ENCODE measurements at regions not wholly inside any gene's neighbourhood (a gene's known extent, or its start where the extent isn't known, plus 50 kb on each side); places are given as distances from the start of the nearest gene placed in this dataset.

GRCh38 chr3:84666468-84666867 lies 292.3 kb upstream of the CADM2 start:
- Histone ChIP-seq H3K27ac (ENCODE audit: control insufficient read depth, insufficient read depth, low read length) (no peak overlapping the region), H3K9me3 (ENCODE audit: control insufficient read depth, low read depth, low read length) (no peaks in the 10 kb centered on the region), H2AFZ (ENCODE audit: control insufficient read depth, low read length) (no peak overlapping the region), H3K4me1 (ENCODE audit: control insufficient read depth, extremely low read depth, insufficient read depth, low read length) (no peaks in the 10 kb centered on the region), H3K9me1 (ENCODE audit: control insufficient read depth, extremely low read depth, insufficient read depth, low read length) (no peaks in the 10 kb centered on the region), H3K79me2 (ENCODE audit: control insufficient read depth, insufficient read depth, low read length) (no peaks in the 10 kb centered on the region), H3K27me3 (ENCODE audit: control insufficient read depth, extremely low read depth, insufficient read depth, low read length) (no peaks in the 10 kb centered on the region), H3K36me3 (ENCODE audit: control insufficient read depth in 2 of 2, extremely low read depth in 1 of 2, insufficient read depth in 2 of 2, low read length in 2 of 2) (no peaks in the 10 kb centered on the region), H3K9ac (ENCODE audit: control insufficient read depth, extremely low read depth, insufficient read depth, low read length) (no peak overlapping the region), H4K20me1 (ENCODE audit: control insufficient read depth, extremely low read depth, insufficient read depth, low read length) (no peaks in the 10 kb centered on the region), H3K4me3 (ENCODE audit: control insufficient read depth in 2 of 3, extremely low read depth in 1 of 3, insufficient read depth in 2 of 3, low read depth in 1 of 3, low read length in 3 of 3) (no peak overlapping the region), H3K4me2 (ENCODE audit: control insufficient read depth, extremely low read depth, insufficient read depth, low read depth, low read length) (no peak overlapping the region)
- FAIRE-seq (no peak), DNase-seq (ENCODE audit: low read depth, low spot score) (no peak)
- dilution Hi-C loops (cut with MboI; ENCODE audit: extremely low pct_ligation_motif_present, low sequenced_read_pairs) = no loop called here
- TF ChIP-seq CTCF (optimal IDR thresholded peaks at IDR 0.05 in 1 of 3, IDR thresholded peaks at IDR 0.05 in 1 of 3, conservative IDR thresholded peaks at IDR 0.05 in 1 of 3; ENCODE audit: extremely low read depth in 1 of 3, insufficient read depth in 2 of 3, low read length in 3 of 3) (no peak), EZH2 (IDR thresholded peaks at IDR 0.05; ENCODE audit: low read length) (no peak)

GRCh38 chr3:84679211-84679610 lies 279.6 kb upstream of the CADM2 start:
- TF ChIP-seq EZH2 (IDR thresholded peaks at IDR 0.05; ENCODE audit: low read length) (no peak), CTCF (optimal IDR thresholded peaks at IDR 0.05 in 1 of 3, IDR thresholded peaks at IDR 0.05 in 1 of 3, conservative IDR thresholded peaks at IDR 0.05 in 1 of 3; ENCODE audit: extremely low read depth in 1 of 3, insufficient read depth in 2 of 3, low read length in 3 of 3) (no peak)
- Histone ChIP-seq H3K4me3 (ENCODE audit: control insufficient read depth in 2 of 3, extremely low read depth in 1 of 3, insufficient read depth in 2 of 3, low read depth in 1 of 3, low read length in 3 of 3) (no peak overlapping the region), H3K9ac (ENCODE audit: control insufficient read depth, extremely low read depth, insufficient read depth, low read length) (no peak overlapping the region), H3K27ac (ENCODE audit: control insufficient read depth, insufficient read depth, low read length) (no peak overlapping the region), H3K4me2 (ENCODE audit: control insufficient read depth, extremely low read depth, insufficient read depth, low read depth, low read length) (no peak overlapping the region), H3K9me1 (ENCODE audit: control insufficient read depth, extremely low read depth, insufficient read depth, low read length) (no peaks in the 10 kb centered on the region), H3K4me1 (ENCODE audit: control insufficient read depth, extremely low read depth, insufficient read depth, low read length) (no peaks in the 10 kb centered on the region), H3K79me2 (ENCODE audit: control insufficient read depth, insufficient read depth, low read length) (no peaks in the 10 kb centered on the region), H4K20me1 (ENCODE audit: control insufficient read depth, extremely low read depth, insufficient read depth, low read length) (no peaks in the 10 kb centered on the region), H2AFZ (ENCODE audit: control insufficient read depth, low read length) (no peak overlapping the region), H3K9me3 (ENCODE audit: control insufficient read depth, low read depth, low read length) (no peaks in the 10 kb centered on the region), H3K27me3 (ENCODE audit: control insufficient read depth, extremely low read depth, insufficient read depth, low read length) (no peaks in the 10 kb centered on the region), H3K36me3 (ENCODE audit: control insufficient read depth in 2 of 2, extremely low read depth in 1 of 2, insufficient read depth in 2 of 2, low read length in 2 of 2) (no peaks in the 10 kb centered on the region)
- dilution Hi-C loops (cut with MboI; ENCODE audit: extremely low pct_ligation_motif_present, low sequenced_read_pairs) = no loop called here
- no peak for FAIRE-seq
- no peak for DNase-seq (ENCODE audit: low read depth, low spot score)
